GM12878 (cell line): ENCODE measurements at regions not wholly inside any gene's neighbourhood (a gene's known extent, or its start where the extent isn't known, plus 50 kb on each side); places are given as distances from the start of the nearest gene placed in this dataset.

Experiments
- ATAC-seq: fragments of 200-7000 bp; cut with Tn5 transposase; 3 replicates; pipeline ENCODE4 v1.9.1; 2020; ENCODE audit warnings: mild to moderate bottlenecking, moderate library complexity
- BruUV-seq: library from RNA; stranded (reverse); fragments of 400-500 nt; replicated peaks from 2 replicates; lab custom pipeline; 2021; lab: Mats Ljungman, UMichigan
- CTCF ChIA-PET: fragments of 300-600 bp; sonication (Branson Sonifier 250); formaldehyde crosslinking; extraction: SDS; loops from one replicate; lab custom pipeline; 2021; ENCODE audit warnings: inconsistent platforms; lab: Yijun Ruan, JAX
- POLR2A ChIA-PET: fragments of 350-600 bp; formaldehyde crosslinking; extraction: SDS; loops from one replicate; lab custom pipeline; 2021; ENCODE audit warnings: inconsistent platforms; lab: Charles Lee
- RAD21 ChIA-PET: fragments of 300-600 bp; sonication (Branson Sonifier 250); formaldehyde crosslinking; loops from one replicate; lab custom pipeline; 2023; ENCODE audit warnings: antibody characterized with exemption; ENCODE audit not compliant: unreplicated experiment; lab: Charles Lee
- SMC1A ChIA-PET: fragments of 300-600 bp; sonication (Branson Sonifier 250); formaldehyde crosslinking; loops from one replicate; lab custom pipeline; 2023; ENCODE audit not compliant: unreplicated experiment, uncharacterized antibody; lab: Charles Lee
- DNase-seq: peaks from one replicate; pipeline ENCODE4 v3.0.0-alpha.2; 2011; ENCODE audit warnings: low read depth, low spot score
- FAIRE-seq: peaks from 3 replicates; lab custom pipeline; 2011; peaks lifted over from hg19 to GRCh38; lab: Jason Lieb, UNC
- H2AFZ ChIP-seq: 2 replicates; pipeline ENCODE4 v1.6.0; 2011; ENCODE audit warnings: low read depth, low read length, control low read depth; ENCODE audit not compliant: control insufficient read depth
- H3K27ac ChIP-seq: 2 replicates; pipeline ENCODE4 v1.5.1; 2011; ENCODE audit warnings: control low read depth; ENCODE audit not compliant: control insufficient read depth, insufficient read depth
- H3K27me3 ChIP-seq, 2 experiments: replicated peaks in 1 of 2; 2 replicates each; pipeline versions ENCODE4 v1.6.0 to v1.6.1; 2011; ENCODE audit warnings: low read length in 1 of 2; ENCODE audit not compliant: control insufficient read depth in 2 of 2, insufficient read depth in 2 of 2
- H3K36me3 ChIP-seq, 2 experiments: 2 replicates each; pipeline ENCODE4 v1.5.1; 2011; ENCODE audit warnings: low read length in 1 of 2; ENCODE audit not compliant: control insufficient read depth in 2 of 2, insufficient read depth in 2 of 2
- H3K4me1 ChIP-seq: 2 replicates; pipeline ENCODE4 v1.6.1; 2011; ENCODE audit warnings: mild to moderate bottlenecking, low read length, moderate library complexity, mixed read lengths; ENCODE audit not compliant: control insufficient read depth, insufficient read depth
- H3K4me2 ChIP-seq: 2 replicates; pipeline ENCODE4 v1.6.0; 2011; ENCODE audit warnings: control low read depth; ENCODE audit not compliant: control insufficient read depth, insufficient read depth
- H3K4me3 ChIP-seq: fragments of 200-600 bp; sonication (generic); 2 replicates; pipeline ENCODE4 v1.5.1; 2016
- H3K79me2 ChIP-seq: 2 replicates; pipeline ENCODE4 v1.6.0; 2011; ENCODE audit warnings: low read length; ENCODE audit not compliant: control insufficient read depth, insufficient read depth
- H3K9ac ChIP-seq: 2 replicates; pipeline ENCODE4 v1.8.0; 2011; ENCODE audit warnings: low read length, control low read depth, mixed read lengths; ENCODE audit not compliant: control insufficient read depth, insufficient read depth
- H3K9me3 ChIP-seq: replicated peaks from 3 replicates; pipeline ENCODE4 v1.5.1; 2011; ENCODE audit warnings: mild to moderate bottlenecking, low read length; ENCODE audit not compliant: control insufficient read depth, insufficient read depth
- H4K20me1 ChIP-seq: 2 replicates; pipeline ENCODE4 v1.6.0; 2011; ENCODE audit not compliant: control insufficient read depth, insufficient read depth
- ATF2 ChIP-seq: IDR thresholded peaks from 2 replicates; pipeline ENCODE4 v1.6.1; 2012; ENCODE audit warnings: low read length, inconsistent platforms
- BCLAF1 ChIP-seq: fragments of 450-650 bp; IDR thresholded peaks from 2 replicates; pipeline ENCODE4 v1.6.1; 2017; ENCODE audit warnings: antibody characterized with exemption, mild to moderate bottlenecking, moderate library complexity
- CBFB ChIP-seq: IDR thresholded peaks from 2 replicates; pipeline ENCODE4 v1.6.1; 2016; ENCODE audit warnings: antibody characterized with exemption, low read depth
- JUND ChIP-seq: IDR thresholded peaks from 2 replicates; pipeline ENCODE4 v1.6.1; 2012; ENCODE audit warnings: low read depth, mild to moderate bottlenecking, low read length, improper control_type of control experiment, moderate library complexity
- NFYA ChIP-seq: IDR thresholded peaks from 2 replicates; pipeline ENCODE4 v1.6.1; 2011; ENCODE audit warnings: low read depth, mild to moderate bottlenecking, low read length, improper control_type of control experiment, borderline replicate concordance
- RCOR1 ChIP-seq: conservative IDR thresholded peaks from 2 replicates; pipeline ENCODE4 v1.6.1; 2012; ENCODE audit warnings: low read depth, low read length, improper control_type of control experiment
- SIN3A ChIP-seq: IDR thresholded peaks from 2 replicates; pipeline ENCODE4 v1.6.1; 2012; ENCODE audit warnings: low read depth, low read length, improper control_type of control experiment
- SIX5 ChIP-seq: IDR thresholded peaks from 2 replicates; pipeline ENCODE4 v1.6.1; 2011; ENCODE audit warnings: mild to moderate bottlenecking, low read depth, low read length, moderate library complexity; ENCODE audit not compliant: severe bottlenecking
- SP1 ChIP-seq: IDR thresholded peaks from one replicate; pipeline ENCODE4 v1.6.1; 2011; ENCODE audit warnings: low read depth, low read length
- SUZ12 ChIP-seq: fragments of 200-600 bp; sonication (generic); IDR thresholded peaks from one replicate; pipeline ENCODE4 v1.6.1; 2018; ENCODE audit warnings: antibody characterized with exemption, mild to moderate bottlenecking; ENCODE audit not compliant: unreplicated experiment
- ZSCAN29 ChIP-seq: fragments of 450-650 bp; IDR thresholded peaks from 2 replicates; pipeline ENCODE4 v1.6.1; 2017; ENCODE audit warnings: mild to moderate bottlenecking, moderate library complexity
- WGBS: methylation state at CpG from one replicate; pipeline ENCODE4 v1.1.6; 2016; ENCODE audit warnings: low lambda C conversion rate; ENCODE audit not compliant: insufficient replicate concordance, insufficient coverage; ENCODE audit errors: missing lambda C conversion rate; 5-methylcytosine and 5-hydroxymethylcytosine counted together
- in situ Hi-C: fragments of 300-500 bp; cut with MboI; formaldehyde crosslinking; loops from 9 replicates; pipeline ENCODE4 v1.14.3; 2018; ENCODE audit warnings: mixed read lengths
- intact Hi-C: fragments of 100-400 bp; cut with micrococcal nuclease; formaldehyde crosslinking; loops from one replicate; pipeline ENCODE4 v1.14.2; 2022; ENCODE audit not compliant: unreplicated experiment
- TF ChIP-seq, protein P1 (sequence below): fragments of 450-650 bp; IDR thresholded peaks from 2 replicates; pipeline ENCODE4 v1.6.1; 2018; ENCODE audit warnings: mild to moderate bottlenecking, low read depth, moderate library complexity; ENCODE audit not compliant: partially characterized antibody

DNA sequence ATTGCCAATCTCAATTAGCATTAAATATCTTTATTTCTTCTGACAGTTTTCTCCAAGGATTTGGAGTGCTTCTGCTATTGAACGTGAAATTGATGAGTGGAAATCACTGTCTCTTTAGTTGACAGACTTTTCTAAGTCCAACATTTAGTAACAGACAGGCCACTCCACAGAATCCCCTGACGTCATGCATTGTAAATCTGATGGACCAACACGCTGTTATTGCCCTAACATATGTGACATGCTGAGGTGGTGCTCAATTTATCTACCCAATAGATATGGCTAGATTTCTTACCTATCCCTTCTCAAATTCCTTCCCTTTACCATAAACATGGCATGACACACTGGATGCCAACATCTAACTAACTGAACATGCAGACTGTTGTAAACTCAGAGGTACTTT is 240.6 kb upstream of the DGKB start:
- ChIA-PET POLR2A (no interaction called here), SMC1A (no interaction called here), RAD21 (no interaction called here)

GRCh38 chr7:15140431-15140830 is 237.9 kb upstream of the DGKB start:
- WGBS = 0% methylated on average over 2 of the region's 2 CpGs
- no peaks in the 10 kb centered on the region for H3K36me3 ChIP-seq
- intact Hi-C loops = no loop called here
- no peak for FAIRE-seq
- no peak overlapping the region for H3K4me2 ChIP-seq
- H3K27ac ChIP-seq = no peak overlapping the region
- no peak overlapping the region for H3K4me3 ChIP-seq
- in situ Hi-C loops = no loop called here
- no peaks in the 10 kb centered on the region for H3K4me1 ChIP-seq
- no TSS peak for BruUV-seq
- no peak overlapping the region for H3K9ac ChIP-seq
- ATAC-seq = no peak
- H3K79me2 ChIP-seq = no peaks in the 10 kb centered on the region
- no peaks in the 10 kb centered on the region for H3K9me3 ChIP-seq
- no peaks in the 10 kb centered on the region for H4K20me1 ChIP-seq
- ChIA-PET SMC1A (no interaction called here), POLR2A (no interaction called here), CTCF (no interaction called here), RAD21 (no interaction called here)
- H3K27me3 ChIP-seq = no peaks in the 10 kb centered on the region; a peak in 1 of 4 replicates
- H2AFZ ChIP-seq = no peak overlapping the region
- DNase-seq = no peak
- TF ChIP-seq BCLAF1 (no peak), ATF2 (no peak), SIN3A (no peak), SIX5 (no peak), ZSCAN29 (no peak), JUND (no peak), SP1 (no peak), SUZ12 (no peak), RCOR1 (no peak), NFYA (no peak), CBFB (no peak)
- TF ChIP-seq, protein P1, sequence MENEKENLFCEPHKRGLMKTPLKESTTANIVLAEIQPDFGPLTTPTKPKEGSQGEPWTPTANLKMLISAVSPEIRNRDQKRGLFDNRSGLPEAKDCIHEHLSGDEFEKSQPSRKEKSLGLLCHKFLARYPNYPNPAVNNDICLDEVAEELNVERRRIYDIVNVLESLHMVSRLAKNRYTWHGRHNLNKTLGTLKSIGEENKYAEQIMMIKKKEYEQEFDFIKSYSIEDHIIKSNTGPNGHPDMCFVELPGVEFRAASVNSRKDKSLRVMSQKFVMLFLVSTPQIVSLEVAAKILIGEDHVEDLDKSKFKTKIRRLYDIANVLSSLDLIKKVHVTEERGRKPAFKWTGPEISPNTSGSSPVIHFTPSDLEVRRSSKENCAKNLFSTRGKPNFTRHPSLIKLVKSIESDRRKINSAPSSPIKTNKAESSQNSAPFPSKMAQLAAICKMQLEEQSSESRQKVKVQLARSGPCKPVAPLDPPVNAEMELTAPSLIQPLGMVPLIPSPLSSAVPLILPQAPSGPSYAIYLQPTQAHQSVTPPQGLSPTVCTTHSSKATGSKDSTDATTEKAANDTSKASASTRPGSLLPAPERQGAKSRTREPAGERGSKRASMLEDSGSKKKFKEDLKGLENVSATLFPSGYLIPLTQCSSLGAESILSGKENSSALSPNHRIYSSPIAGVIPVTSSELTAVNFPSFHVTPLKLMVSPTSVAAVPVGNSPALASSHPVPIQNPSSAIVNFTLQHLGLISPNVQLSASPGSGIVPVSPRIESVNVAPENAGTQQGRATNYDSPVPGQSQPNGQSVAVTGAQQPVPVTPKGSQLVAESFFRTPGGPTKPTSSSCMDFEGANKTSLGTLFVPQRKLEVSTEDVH = no peak

More for the DNA sequence above, 240.6 kb upstream of the DGKB start:
- no peaks in the 10 kb centered on the region for H3K4me1 ChIP-seq
- BruUV-seq = no TSS peak
- no peak overlapping the region for H3K27ac ChIP-seq
- FAIRE-seq = peak; percentile 13
- TF ChIP-seq SUZ12 = no peak
- TF ChIP-seq, all 136 proteins: peak for 0
- H3K27me3 ChIP-seq = no peaks in the 10 kb centered on the region
- H3K36me3 ChIP-seq = no peaks in the 10 kb centered on the region
- H3K79me2 ChIP-seq = no peaks in the 10 kb centered on the region
- intact Hi-C loops = no loop called here
- H3K4me3 ChIP-seq = no peak overlapping the region
- H3K9ac ChIP-seq = no peak overlapping the region
- in situ Hi-C loops = no loop called here
- DNase-seq = no peak
- no peak for ATAC-seq
- H2AFZ ChIP-seq = no peak overlapping the region
- H3K4me2 ChIP-seq = no peak overlapping the region
- H4K20me1 ChIP-seq = no peaks in the 10 kb centered on the region
- H3K9me3 ChIP-seq = no peaks in the 10 kb centered on the region
- 17% methylated on average over 3 of the region's 3 CpGs for WGBS
- CTCF ChIA-PET = no interaction called here
